ENCODE measurements at regions not wholly inside any gene's neighbourhood (a gene's known extent, or its start where the extent isn't known, plus 50 kb on each side); places are given as distances from the start of the nearest gene placed in this dataset.

DNA sequence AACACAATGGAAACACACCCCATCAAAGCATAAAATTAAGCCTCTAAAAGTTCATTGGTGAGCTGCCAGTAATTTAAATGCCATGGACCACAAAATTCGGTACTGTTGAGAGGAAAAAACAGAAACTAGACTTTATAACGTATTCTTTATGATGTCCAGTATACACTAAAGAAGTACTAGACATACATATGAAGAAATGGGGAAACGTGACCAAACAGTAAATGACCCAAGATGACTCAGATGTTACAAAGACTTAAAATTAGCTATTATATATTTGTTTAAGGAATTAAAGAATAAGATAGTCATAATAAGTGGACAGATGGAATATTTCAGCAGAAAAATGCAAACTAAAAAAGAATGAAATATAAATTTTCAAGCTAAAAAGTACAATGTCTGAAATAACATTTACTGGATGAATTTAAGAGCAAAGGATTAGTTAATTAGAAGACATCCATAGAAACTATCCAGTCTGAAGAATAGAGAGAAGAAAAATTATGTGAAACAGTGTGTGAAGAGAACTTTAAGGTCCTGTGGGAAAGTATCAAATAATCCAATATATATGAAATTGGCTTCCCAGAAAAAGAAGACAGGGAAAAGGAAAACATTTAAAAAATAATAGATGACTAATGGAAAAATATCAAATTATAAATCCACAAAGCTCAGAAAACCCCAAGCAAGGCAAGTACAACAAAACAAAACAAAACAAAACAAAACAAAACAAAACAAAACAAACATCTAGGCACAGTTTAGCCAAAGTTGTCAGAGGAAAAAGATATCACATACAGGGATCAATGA is 69.4 kb downstream of the SAMD9 start:
- TF ChIP-seq MYC (IDR thresholded peaks at IDR 0.05; ENCODE audit: low read depth, low read length), result no peak
- TF ChIP-seq, protein P1, sequence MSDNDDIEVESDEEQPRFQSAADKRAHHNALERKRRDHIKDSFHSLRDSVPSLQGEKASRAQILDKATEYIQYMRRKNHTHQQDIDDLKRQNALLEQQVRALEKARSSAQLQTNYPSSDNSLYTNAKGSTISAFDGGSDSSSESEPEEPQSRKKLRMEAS (IDR thresholded peaks at IDR 0.05; ENCODE audit: low read depth, low read length), result no peak
- TF ChIP-seq, protein P2, sequence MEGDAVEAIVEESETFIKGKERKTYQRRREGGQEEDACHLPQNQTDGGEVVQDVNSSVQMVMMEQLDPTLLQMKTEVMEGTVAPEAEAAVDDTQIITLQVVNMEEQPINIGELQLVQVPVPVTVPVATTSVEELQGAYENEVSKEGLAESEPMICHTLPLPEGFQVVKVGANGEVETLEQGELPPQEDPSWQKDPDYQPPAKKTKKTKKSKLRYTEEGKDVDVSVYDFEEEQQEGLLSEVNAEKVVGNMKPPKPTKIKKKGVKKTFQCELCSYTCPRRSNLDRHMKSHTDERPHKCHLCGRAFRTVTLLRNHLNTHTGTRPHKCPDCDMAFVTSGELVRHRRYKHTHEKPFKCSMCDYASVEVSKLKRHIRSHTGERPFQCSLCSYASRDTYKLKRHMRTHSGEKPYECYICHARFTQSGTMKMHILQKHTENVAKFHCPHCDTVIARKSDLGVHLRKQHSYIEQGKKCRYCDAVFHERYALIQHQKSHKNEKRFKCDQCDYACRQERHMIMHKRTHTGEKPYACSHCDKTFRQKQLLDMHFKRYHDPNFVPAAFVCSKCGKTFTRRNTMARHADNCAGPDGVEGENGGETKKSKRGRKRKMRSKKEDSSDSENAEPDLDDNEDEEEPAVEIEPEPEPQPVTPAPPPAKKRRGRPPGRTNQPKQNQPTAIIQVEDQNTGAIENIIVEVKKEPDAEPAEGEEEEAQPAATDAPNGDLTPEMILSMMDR (IDR thresholded peaks at IDR 0.05; ENCODE audit: low read depth, low read length), result no peak
- no peak for TF ChIP-seq POLR2A (IDR thresholded peaks at IDR 0.05; ENCODE audit: extremely low read depth, insufficient read length)
- H3K4me3 ChIP-seq (ENCODE audit: low read depth, low read length), result no peak overlapping the region
- no peak for DNase-seq (ENCODE audit: low read depth)

DNA sequence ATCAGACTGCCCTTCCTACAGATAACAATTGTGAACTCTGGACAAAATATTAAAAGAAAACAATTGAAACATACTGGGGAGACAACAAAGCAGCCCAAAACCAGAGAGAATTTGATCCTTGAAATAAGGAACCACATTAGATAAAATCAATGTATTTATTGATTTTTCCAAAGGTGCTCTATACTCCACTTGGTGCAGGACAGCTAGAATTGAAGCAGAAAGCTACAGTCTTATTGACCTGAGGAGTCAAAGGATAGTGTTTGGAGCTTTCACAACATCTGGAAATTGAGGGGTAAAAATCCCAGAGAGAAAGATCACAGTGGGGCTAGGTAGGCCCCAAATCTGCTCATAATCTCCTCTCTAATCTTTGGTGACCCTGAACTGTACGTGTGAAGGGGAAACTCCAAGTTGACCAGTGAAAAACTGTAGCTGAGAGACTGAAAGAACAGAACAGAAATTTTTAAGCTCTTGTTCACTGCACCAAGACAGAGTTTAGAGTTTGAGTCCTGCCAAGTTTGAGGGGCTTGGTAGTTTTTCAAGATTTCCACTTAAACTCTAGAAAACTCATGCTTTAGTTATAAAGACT is 70.2 kb downstream of the SAMD9 start:
- H3K4me3 ChIP-seq (ENCODE audit: low read depth, low read length), result no peak overlapping the region
- no peak for TF ChIP-seq POLR2A (IDR thresholded peaks at IDR 0.05; ENCODE audit: extremely low read depth, insufficient read length)
- TF ChIP-seq, protein P1 (IDR thresholded peaks at IDR 0.05; ENCODE audit: low read depth, low read length), result no peak
- TF ChIP-seq, protein P2 (IDR thresholded peaks at IDR 0.05; ENCODE audit: low read depth, low read length), result no peak
- no peak for TF ChIP-seq MYC (IDR thresholded peaks at IDR 0.05; ENCODE audit: low read depth, low read length)
- DNase-seq (ENCODE audit: low read depth), result no peak

DNA sequence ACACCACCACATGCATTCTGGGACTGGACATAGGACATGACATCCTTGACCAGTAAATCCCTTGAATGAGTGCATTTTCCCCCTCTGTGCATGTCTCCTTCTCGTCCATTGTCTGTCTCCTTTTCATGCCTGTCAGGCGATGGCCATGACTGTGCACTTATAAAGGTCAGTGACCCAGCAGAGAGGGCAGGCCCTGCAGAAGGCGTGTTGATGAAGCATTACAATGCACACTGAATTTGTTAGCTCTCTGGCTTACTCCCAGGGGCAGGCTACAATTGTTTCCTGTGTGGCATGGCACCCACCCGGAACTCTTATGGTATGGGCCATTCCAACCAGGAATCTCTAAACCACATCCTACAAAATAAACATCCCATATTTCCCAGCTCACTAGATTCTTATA is 71.1 kb downstream of the SAMD9 start:
- H3K4me3 ChIP-seq (ENCODE audit: low read depth, low read length), result no peak overlapping the region
- DNase-seq (ENCODE audit: low read depth), result no peak

DNA sequence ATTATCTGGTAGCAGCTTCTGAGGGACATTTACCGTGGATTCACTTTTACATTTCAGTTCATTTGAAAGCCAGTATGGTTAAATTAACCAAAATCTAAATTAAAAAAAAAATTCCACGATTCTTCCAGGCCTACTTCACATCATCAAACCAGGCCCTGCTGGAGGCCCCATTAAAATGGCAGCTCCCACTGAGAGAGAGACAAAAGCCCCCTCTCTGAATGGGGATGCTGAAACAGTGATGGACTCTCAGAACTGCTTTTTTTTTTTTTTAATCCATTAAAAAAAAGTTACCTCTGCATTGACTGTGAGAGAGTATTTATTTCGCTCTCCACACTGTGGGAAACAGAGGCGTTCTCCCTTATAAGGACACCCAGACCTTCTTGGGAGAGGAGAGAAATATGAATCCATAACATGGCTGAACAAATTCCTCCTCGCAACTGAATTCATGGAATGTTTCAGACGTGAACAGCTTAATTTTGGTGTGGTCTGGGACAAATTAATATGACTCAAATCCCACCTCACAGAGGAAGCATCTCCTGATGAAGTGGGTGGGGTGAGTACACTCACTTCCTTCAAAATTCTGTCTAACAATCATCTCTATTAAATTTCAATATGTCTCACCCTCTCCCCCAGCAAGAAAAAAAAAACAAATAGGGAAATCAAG is 73.5 kb downstream of the SAMD9 start:
- no peak overlapping the region for H3K4me3 ChIP-seq (ENCODE audit: low read depth, low read length)
- no peak for DNase-seq (ENCODE audit: low read depth)
- TF ChIP-seq, protein P1 (IDR thresholded peaks at IDR 0.05; ENCODE audit: low read depth, low read length), result no peak
- TF ChIP-seq POLR2A (IDR thresholded peaks at IDR 0.05; ENCODE audit: extremely low read depth, insufficient read length) (no peak), MYC (IDR thresholded peaks at IDR 0.05; ENCODE audit: low read depth, low read length) (no peak)
- TF ChIP-seq, protein P2 (IDR thresholded peaks at IDR 0.05; ENCODE audit: low read depth, low read length), result no peak

More for the DNA sequence above, 71.1 kb downstream of the SAMD9 start:
- TF ChIP-seq, protein P1 (IDR thresholded peaks at IDR 0.05; ENCODE audit: low read depth, low read length), result no peak
- no peak for TF ChIP-seq POLR2A (IDR thresholded peaks at IDR 0.05; ENCODE audit: extremely low read depth, insufficient read length)
- no peak for TF ChIP-seq MYC (IDR thresholded peaks at IDR 0.05; ENCODE audit: low read depth, low read length)
- TF ChIP-seq, protein P2 (IDR thresholded peaks at IDR 0.05; ENCODE audit: low read depth, low read length), result no peak

DNA sequence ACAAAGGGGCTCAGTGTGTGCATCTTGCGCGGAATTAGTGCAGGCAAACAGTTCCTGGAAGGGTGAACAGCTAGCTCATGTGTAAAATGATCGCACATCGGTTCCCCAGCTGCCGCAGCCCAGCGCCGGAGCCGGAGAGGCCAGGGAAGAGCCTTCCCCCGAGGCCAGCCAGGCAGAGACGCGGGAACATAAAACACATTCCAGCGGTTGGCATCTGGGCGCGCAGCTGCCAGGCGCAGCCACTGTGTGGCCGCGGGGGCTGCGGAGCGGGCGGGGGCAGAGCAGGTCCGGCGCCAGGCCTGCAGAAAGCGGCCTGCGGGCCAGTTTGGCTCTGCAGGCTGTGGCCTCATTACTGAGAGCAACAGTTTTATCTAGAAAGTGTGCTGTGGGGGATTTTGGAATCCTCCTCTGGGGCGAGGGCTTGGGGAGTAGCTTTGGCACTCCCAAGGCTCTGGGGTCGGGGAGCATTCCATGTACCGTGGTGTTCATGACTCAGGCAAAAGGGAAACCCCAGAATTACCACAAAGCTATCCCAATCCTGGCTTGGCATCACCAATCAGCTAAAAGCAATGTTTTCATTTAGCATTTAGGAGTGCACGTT is 74.3 kb downstream of the SAMD9 start:
- H3K4me3 ChIP-seq (ENCODE audit: low read depth, low read length), result no peak overlapping the region

More for the DNA sequence above, 74.3 kb downstream of the SAMD9 start:
- TF ChIP-seq, protein P2 (IDR thresholded peaks at IDR 0.05; ENCODE audit: low read depth, low read length), result no peak
- TF ChIP-seq, protein P1 (IDR thresholded peaks at IDR 0.05; ENCODE audit: low read depth, low read length), result no peak
- TF ChIP-seq POLR2A (IDR thresholded peaks at IDR 0.05; ENCODE audit: extremely low read depth, insufficient read length), result no peak
- no peak for TF ChIP-seq MYC (IDR thresholded peaks at IDR 0.05; ENCODE audit: low read depth, low read length)
- DNase-seq (ENCODE audit: low read depth), result no peak
